Activated naive CD8-positive, alpha-beta T cell treated with anti-CD3 and anti-CD28 coated beads, Interleukin-2, amount 50 U/mL, for 24 hours (primary cell): ENCODE measurements at regions not wholly inside any gene's neighbourhood (a gene's known extent, or its start where the extent isn't known, plus 50 kb on each side); places are given as distances from the start of the nearest gene placed in this dataset.
"Not testable (repeated sequence)": the region's sequence is repeated elsewhere in the genome, so short reads cannot be mapped to it uniquely, and the experiment has no call there.

Source experiments
- ATAC-seq: fragments of 150-1000 bp; cut with Tn5 transposase; one replicate; pipeline ENCODE4 v1.10.0; 2021
- DNase-seq: peaks from one replicate; pipeline ENCODE4 v3.0.0; 2021
- H3K27ac Mint-ChIP-seq: one replicate; pipeline ENCODE4 v1.8.0; 2021; ENCODE audit warnings: mild to moderate bottlenecking, mixed read lengths
- H3K27me3 Mint-ChIP-seq: one replicate; pipeline ENCODE4 v1.8.0; 2021; ENCODE audit warnings: mixed read lengths
- H3K36me3 Mint-ChIP-seq: one replicate; pipeline ENCODE4 v1.8.0; 2021; ENCODE audit warnings: low read depth, mixed read lengths
- H3K4me1 Mint-ChIP-seq: one replicate; pipeline ENCODE4 v1.8.0; 2021; ENCODE audit warnings: mixed read lengths
- H3K4me3 Mint-ChIP-seq: one replicate; pipeline ENCODE4 v1.8.0; 2021; ENCODE audit warnings: mild to moderate bottlenecking, moderate library complexity, mixed read lengths
- H3K9me3 Mint-ChIP-seq: one replicate; pipeline ENCODE4 v1.8.0; 2021; ENCODE audit warnings: mixed read lengths

- H3K4me1 Mint-ChIP-seq = peaks cover 32% of the 10 kb centered on the region
- DNase-seq = peak; percentile 23
These were observed 75.0 kb upstream of the GNAQ start for GRCh38 chr9:78106586-78106985.

GRCh38 chr9:78103971-78104433 lies 72.4 kb upstream of the GNAQ start:
- Mint-ChIP-seq H3K4me1 (peaks cover 32% of the 10 kb centered on the region), H3K27me3 (no peaks in the 10 kb centered on the region), H3K27ac (no peak overlapping the region), H3K9me3 (peaks cover 24% of the 10 kb centered on the region), H3K36me3 (peaks cover 15% of the 10 kb centered on the region), H3K4me3 (no peak overlapping the region)
- peak; percentile 75 for ATAC-seq
- DNase-seq = no peak

More at GRCh38 chr9:78106586-78106985, 75.0 kb upstream of the GNAQ start:
- not testable (repeated sequence) for H3K4me3 Mint-ChIP-seq, H3K27me3 Mint-ChIP-seq
- Mint-ChIP-seq H3K9me3 (peaks cover 26% of the 10 kb centered on the region), H3K27ac (peak overlapping the region; percentile 18), H3K36me3 (peaks cover 15% of the 10 kb centered on the region)
- peak; percentile 43 for ATAC-seq

DNA sequence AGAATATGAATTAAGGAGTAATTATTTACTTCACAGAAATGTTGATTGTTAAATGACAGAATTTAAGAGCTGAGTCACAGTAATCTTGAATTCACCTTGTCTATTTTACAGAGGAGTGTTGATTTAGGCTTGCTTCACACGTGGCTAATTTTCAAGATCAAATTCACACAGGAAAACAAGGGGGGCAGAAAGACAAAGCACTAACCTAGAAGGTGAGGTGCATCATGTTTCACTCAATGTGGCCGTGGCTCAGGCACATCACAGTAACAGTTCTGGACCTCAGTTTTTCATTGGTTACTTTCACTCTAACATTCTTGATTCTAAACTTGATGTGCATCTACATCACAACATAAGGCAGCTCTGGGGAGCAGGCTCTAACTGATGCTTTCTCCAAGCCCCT lies 69.6 kb upstream of the GNAQ start:
- no peaks in the 10 kb centered on the region for H3K36me3 Mint-ChIP-seq
- ATAC-seq = no peak
- H3K27me3 Mint-ChIP-seq = no peaks in the 10 kb centered on the region
- no peak overlapping the region for H3K4me3 Mint-ChIP-seq
- no peak for DNase-seq
- H3K9me3 Mint-ChIP-seq = peaks cover 11% of the 10 kb centered on the region
- H3K27ac Mint-ChIP-seq = no peak overlapping the region
- peaks cover 26% of the 10 kb centered on the region for H3K4me1 Mint-ChIP-seq

DNA sequence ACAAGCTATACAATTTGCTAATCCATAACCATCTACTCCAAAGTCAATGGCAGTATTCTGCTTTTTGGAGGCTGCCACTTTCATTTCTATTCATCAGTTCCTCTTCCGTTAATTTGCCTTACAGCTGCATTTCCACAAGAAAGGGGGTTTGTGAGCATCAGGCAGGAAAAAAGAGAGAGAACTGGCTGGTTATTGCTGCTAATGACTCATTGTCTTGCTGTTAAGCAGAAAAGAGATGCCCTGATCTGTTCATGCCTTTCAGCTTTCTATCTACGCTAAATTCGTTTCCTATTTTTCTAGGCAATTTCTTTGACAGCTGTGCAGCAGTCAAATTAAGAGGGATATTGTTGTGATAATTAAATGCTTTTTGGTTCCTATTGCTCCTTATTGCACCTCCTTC lies 65.9 kb upstream of the GNAQ start:
- H3K27me3 Mint-ChIP-seq = no peaks in the 10 kb centered on the region
- H3K36me3 Mint-ChIP-seq = no peaks in the 10 kb centered on the region
- H3K4me1 Mint-ChIP-seq = peaks cover 6% of the 10 kb centered on the region
- no peak overlapping the region for H3K4me3 Mint-ChIP-seq
- ATAC-seq = no peak
- no peaks in the 10 kb centered on the region for H3K9me3 Mint-ChIP-seq
- DNase-seq = no peak
- no peak overlapping the region for H3K27ac Mint-ChIP-seq

GRCh38 chr9:78091731-78092130 lies 60.1 kb upstream of the GNAQ start:
- no peak for ATAC-seq
- no peak for DNase-seq
- Mint-ChIP-seq H3K4me1 (no peaks in the 10 kb centered on the region), H3K4me3 (no peak overlapping the region), H3K9me3 (peaks cover 8% of the 10 kb centered on the region), H3K27me3 (no peaks in the 10 kb centered on the region), H3K36me3 (no peaks in the 10 kb centered on the region), H3K27ac (no peak overlapping the region)

DNA sequence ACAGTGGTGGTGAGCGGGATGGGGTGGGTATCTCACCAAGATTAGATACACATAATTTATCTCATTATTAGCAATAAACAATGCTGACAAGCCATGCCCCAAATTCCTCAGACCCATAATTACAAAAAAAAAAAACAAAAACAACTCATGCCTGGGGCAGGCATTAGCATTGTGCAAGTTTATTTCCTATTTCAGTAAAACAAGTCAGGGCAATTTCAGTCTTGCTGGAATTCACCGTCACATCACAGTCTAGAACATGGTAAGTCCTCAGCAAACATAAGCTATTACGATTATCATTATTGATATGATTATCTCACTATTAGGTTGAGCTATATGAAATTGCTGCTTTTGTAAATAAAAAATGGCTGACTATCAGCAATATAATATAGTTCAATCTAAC lies 57.5 kb upstream of the GNAQ start:
- Mint-ChIP-seq H3K27ac (no peak overlapping the region), H3K4me1 (no peaks in the 10 kb centered on the region)

DNA sequence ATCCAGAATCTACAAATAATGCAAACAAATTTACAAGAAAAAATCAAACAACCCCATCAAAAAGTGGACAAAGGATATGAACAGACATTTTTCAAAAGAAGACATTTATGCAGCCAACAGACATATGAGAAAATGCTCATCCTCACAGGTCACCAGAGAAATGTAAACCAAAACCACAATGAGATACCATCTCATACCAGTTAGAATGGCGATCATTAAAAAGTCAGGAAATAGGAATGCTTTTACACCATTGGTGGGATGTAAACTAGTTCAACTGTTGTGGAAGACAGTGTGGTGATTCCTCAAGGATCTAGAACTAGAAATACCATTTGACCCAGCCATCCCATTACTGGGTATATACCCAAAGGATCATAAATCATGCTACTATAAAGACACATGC lies 56.6 kb upstream of the GNAQ start:
- not testable (repeated sequence) for H3K4me1 Mint-ChIP-seq, DNase-seq, ATAC-seq, H3K27me3 Mint-ChIP-seq, H3K36me3 Mint-ChIP-seq, H3K27ac Mint-ChIP-seq, H3K4me3 Mint-ChIP-seq
- H3K9me3 Mint-ChIP-seq = peaks cover 16% of the 10 kb centered on the region

More for the DNA sequence above, 57.5 kb upstream of the GNAQ start:
- Mint-ChIP-seq H3K27me3 (peaks cover 2% of the 10 kb centered on the region), H3K9me3 (peaks cover 16% of the 10 kb centered on the region), H3K36me3 (peaks cover 3% of the 10 kb centered on the region), H3K4me3 (no peak overlapping the region)
- DNase-seq (no peak), ATAC-seq (no peak)
